ENCODE measurements at regions not wholly inside any gene's neighbourhood (a gene's known extent, or its start where the extent isn't known, plus 50 kb on each side); places are given as distances from the start of the nearest gene placed in this dataset.

- TF ChIP-seq SUZ12 (IDR thresholded peaks at IDR 0.05; ENCODE audit: extremely low read depth, insufficient read depth, insufficient read length) (no peak), ZNF274 (IDR thresholded peaks at IDR 0.05; ENCODE audit: low read depth, low read length) (no peak), YY1 (IDR thresholded peaks at IDR 0.05; ENCODE audit: insufficient read depth, insufficient read length) (no peak)
These were observed 61.5 kb upstream of the AMOT start for GRCh38 chrX:112901869-112902725.
